CD4-positive, alpha-beta T cell treated with Interleukin-10 for 1 hour (primary cell): ENCODE measurements at regions not wholly inside any gene's neighbourhood (a gene's known extent, or its start where the extent isn't known, plus 50 kb on each side); places are given as distances from the start of the nearest gene placed in this dataset.
"Not testable (repeated sequence)": the region's sequence is repeated elsewhere in the genome, so short reads cannot be mapped to it uniquely, and the experiment has no call there.

ENCODE experiments used
- DNase-seq: peaks from one replicate; pipeline ENCODE4 v3.0.0-alpha.2; 2020

DNA sequence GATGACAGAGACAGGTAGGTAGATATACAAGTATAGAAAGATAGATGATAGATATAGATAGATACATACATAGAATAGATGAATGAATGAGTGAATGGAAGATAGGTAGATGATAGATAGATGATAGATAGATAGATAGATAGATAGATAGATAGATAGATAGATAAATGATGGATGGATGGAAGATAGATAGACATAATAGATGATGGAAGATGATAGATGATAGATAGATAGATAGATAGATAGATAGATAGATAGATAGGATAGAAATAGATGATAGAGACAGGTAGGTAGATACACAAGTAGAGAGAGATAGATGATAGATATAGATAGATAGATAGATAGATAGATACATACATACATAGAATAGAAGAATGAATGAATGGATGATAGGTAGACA, 510.1 kb upstream of the AUTS2 start:
- DNase-seq, result no peak

DNA sequence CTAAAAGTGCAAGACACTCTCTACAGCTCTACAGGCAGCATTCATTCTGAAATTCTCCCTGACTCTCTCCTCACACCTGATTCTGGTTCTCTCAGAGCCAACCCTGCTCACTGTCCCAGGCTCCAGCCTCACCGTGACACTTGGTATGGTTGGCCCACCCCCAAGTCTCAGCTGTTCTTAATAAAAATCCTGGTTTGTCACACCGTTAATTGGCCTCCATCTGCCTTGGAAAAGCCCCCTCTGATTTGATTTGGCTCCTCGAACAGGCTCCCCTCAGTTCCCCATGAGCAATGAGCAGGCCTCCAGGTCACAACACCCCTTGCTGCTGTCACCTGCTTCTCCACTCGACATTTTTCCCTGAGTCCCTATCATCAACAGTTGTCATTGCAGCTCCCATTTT, 507.3 kb upstream of the AUTS2 start:
- DNase-seq, result no peak

DNA sequence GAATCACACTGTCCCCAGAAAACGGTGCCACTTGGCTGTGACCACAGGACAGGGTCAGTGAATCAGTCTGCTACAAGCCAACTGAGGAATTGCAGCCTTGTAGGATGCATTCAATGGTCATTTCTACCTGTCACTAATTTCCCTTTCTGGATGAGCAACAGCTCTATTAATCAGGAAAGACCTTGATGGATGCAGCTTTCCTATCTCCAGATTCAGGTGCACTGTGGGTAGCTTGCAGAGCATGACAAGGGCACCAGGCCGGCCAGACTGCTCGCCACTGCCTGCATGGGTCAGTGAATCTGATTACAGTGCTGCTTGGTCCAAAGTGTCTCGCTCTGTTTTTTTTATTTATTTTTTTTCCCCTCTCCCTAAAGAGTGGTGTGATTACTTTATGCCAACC, 506.8 kb upstream of the AUTS2 start:
- no peak for DNase-seq

DNA sequence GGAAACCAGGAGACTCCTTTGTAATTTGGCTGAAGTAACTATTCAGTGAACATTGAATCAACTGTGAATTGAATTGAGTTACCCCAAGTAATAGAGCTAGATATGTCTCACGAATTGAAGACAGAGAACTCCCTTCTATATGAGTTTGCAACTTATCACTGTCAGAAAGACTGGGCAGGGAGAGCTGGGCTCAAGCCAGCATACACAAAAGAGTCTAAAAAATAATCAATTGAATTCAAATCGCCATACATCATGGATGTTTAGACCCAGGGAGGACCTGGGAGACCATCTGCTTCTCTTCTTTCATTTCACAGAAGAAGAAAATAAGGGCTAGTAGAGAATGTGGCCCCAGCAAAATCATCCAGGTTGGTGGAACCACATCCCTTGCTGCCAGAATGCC, 503.1 kb upstream of the AUTS2 start:
- no peak for DNase-seq

DNA sequence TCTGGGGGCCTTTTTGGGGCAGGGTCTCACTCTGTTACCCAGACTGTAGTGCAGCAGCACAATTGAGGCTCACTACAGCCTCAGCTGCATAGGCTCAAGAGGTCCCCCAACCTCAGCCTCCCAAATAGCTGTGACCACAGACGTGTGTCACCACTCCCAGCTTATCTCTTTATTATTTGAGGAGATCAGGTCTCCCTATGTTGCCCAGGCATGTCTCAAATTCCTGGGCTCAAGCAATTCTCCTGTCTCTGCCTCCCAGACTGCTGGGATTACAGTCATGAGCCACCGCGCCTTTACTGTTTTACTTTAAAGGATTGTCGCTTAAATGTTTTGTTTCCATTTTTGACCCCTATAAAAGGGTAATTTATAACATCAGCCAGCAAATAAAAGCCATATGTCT, 502.6 kb upstream of the AUTS2 start:
- no peak for DNase-seq

DNA sequence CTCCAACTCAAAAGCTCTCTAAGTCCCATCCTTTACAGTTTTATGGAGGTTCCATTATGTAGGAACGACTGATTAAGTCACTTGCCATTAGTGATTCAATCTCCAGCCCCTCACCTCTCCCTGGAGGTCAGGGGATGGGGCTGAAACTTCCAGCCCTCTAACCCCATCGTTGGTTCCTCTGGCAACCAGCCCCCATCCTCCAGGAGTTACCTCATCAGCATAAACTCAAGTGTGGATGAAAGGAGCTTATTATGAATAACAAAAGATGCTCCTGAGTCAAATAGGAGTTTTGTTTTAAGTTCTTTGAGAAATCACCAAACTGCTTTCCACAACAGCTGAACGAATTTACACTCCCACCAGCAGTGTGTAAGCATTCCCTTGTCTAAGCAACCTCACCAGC, 494.3 kb upstream of the AUTS2 start:
- DNase-seq, result no peak

DNA sequence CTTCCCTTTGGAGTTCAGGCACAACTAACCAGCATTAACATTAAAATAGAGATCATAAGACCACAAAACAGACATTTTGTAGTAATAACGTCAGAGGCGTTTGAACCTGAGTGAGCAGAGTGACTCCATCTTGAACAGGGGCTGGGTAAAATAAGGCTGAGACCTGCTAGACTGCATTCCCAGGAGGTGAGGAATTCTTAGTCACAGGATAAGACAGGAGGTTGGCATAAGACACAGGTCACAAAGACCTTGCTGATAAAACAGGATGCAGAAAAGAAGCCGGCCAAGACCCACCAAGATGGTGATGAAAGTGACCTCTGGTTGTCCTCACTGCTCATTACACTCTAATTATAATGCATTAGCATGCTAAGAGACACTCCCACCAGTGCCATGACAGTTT, 493.2 kb upstream of the AUTS2 start:
- DNase-seq, result no peak

DNA sequence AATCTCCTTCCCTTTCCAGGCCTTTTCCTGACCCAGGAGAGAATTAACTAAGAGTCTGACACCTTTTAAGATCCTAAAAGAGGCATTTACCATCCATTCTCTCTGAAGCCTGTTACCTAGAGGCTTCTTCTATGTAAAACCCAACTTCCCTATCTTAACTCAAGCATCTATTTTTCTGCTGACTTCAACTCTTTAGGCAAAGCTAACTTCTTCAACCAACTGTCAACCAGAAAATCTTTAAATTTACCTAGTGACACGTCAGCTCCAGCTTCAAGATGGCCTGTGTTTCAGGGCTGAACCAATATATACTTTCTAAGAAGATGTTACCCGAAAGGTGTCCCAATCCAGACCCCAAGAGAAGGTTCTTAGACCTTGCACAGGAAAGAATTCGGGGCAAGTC, 492.3 kb upstream of the AUTS2 start:
- DNase-seq, result no peak

DNA sequence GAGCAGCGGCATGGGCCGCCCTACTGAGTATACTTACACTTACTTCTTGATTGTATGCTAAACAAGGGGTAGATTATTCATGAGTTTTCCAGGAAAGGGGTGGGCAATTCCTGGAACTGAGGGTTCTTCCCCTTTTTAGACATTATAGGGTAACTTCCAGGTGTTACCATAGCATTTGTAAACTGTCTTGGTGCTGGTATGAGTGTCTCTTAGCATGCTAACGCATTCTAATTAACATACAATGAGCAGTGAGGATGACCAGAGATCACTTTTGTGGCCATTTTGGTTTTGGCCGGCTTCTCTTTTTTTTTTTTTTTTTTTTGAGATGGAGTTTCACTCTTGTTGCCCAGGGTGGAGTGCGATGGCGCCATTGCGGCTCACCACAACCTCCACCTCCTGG, 491.8 kb upstream of the AUTS2 start:
- DNase-seq, result not testable (repeated sequence)

DNA sequence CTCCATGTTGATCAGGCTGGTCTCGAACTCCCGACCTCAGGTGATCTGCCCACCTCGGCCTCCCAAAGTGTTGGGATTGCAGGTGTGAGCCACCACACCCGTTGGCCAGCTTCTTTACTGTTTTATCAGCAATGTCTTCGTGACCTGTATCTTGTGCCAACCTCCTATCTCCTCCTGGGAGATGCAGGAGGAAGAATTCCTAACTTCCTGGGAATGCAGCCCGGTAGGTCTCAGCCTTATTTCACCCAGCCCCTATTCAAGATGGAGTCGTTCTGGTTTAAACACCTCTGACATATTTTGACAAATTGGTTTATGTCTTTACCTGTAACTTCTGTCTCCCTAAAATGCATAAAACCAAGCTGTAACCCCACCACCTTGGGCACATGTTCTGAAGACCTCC, 491.3 kb upstream of the AUTS2 start:
- DNase-seq, result not testable (repeated sequence)

DNA sequence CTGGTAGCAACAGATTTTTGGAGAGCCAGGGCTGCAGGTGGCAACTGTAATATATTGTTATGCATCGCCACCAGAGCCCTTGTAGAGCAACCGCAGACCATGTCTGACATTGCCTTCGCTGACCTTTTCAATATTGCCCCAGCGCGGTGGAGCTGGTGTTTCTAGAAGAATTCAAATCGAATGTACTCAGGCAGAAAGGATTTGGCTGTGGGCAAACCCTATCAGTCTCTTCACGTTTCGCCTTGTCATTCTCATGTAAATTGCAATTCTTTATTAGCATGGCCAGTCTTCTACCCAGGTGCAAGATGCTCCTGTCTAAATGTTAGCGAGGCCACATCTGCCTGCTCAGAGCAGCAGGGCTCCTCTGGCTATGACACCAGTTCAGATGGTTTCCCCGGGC, 490.2 kb upstream of the AUTS2 start:
- DNase-seq, result no peak

DNA sequence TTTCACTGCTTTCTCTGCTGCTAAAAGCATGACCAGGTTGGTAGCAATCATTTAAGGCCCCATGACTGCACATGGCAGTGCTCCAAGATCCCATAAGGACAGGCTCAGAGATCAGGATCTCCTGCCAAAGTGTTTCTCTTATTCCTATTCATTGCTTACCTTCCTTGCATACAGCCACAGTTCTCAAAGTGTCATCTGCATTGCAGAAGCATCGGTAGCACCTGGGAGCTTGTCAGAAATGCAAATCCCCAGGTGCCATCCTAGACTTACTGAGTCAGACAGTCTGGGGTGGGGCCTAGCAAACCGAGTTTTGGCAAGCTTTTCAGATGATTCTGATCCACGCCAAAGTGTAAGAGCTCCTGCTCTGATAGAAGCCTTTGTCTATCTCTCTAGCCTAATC, 489.0 kb upstream of the AUTS2 start:
- DNase-seq, result no peak

DNA sequence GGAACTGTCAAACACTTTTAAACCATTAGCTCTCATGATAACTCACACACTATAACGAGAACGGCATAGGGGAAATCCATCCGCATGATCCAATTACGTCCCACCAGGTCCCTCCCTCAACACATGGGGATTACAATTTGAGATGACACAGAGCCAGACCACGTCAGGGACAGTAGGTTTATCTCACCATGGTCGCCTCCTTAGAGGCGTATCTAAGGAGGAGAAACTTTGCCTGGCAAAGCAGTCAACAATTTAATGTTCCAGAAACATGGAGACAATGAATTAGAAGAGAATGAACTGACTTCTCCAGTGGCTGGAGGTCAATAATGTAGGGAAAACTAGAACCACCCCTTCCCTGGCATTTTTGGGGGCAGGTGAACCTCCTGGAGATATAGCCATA, 488.4 kb upstream of the AUTS2 start:
- no peak for DNase-seq

DNA sequence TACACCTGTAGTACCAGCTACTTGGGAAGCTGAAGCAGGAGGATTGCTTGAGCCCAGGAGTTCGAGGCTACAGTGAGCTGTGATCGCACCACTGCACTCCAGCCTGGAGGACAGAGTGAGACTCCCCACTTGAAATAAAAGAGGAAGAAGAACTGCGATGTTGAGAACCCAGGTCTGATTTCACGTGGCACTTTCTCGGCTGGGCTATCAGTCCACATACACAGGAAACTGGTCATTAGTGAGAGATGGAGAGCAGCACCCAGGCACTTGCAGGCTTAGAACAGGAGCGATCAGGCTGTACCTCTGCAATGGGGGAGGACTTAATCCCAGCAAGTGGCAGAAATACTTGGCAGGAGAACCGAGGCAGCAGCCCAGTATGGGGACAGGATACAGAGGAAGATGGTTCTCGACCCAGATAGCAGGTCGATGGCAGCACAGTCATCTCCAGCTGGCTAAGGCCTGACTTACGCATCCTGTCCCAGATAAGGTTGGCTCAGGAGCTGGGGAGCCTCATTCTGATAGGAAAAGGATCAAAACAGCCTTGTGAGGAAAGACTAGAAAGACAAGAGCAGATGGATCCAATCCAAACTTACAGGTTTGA, 487.7 kb upstream of the AUTS2 start:
- DNase-seq, result no peak

DNA sequence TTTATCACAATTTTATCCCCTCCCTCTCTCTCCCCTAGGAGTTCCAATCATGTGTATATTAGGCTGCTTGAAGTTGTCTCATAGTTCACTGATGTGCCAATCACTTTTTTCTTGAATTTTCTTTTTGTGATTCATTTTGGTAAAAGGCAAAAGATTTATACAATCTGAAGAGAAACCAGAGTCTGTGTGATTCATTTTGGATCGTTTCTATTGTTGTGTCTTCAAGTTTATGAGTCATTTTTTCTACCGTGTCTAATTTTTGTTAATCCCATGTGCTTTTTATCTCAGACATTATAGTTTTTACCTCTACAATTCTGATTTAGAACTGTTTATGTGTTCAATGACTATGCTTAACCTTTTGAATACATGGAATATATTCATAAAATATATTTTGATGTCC, 483.9 kb upstream of the AUTS2 start:
- DNase-seq, result no peak

DNA sequence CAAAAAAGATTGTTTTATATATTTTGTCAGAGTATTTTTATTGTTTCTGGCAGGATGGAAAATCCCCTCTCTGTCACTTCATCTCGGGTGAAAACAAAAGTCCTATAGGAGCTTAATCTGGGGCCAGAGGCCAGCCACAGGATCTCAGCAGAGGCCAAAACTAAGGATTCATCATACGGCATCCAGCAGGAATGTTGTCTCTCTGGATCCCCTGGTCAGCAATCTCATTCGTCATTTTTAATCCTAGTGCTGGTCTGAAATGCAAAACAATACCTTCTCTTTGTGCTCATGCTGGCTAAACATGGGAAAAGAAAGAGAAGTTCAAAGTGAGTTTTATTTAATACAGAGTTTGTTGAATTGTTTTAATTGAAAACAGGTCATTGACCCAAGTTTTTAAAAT, 482.5 kb upstream of the AUTS2 start:
- no peak for DNase-seq

DNA sequence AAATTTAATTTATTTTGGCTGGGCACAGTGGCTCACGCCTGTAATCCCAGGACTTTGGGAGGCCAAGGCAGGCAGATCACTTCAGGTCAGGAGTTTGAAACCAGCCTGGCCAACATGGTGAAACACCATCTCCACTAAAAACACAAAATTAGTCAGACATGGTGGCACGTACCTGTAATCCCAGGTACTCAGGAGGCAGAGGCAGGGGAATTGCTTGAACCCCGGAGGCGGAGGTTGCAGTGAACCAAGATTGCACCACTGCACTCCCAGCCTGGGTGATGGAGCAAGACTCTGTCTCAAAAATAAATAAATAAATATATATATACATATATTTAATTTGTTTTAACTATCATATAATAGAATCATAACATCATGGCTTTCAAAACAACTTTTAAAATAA, 482.1 kb upstream of the AUTS2 start:
- not testable (repeated sequence) for DNase-seq

DNA sequence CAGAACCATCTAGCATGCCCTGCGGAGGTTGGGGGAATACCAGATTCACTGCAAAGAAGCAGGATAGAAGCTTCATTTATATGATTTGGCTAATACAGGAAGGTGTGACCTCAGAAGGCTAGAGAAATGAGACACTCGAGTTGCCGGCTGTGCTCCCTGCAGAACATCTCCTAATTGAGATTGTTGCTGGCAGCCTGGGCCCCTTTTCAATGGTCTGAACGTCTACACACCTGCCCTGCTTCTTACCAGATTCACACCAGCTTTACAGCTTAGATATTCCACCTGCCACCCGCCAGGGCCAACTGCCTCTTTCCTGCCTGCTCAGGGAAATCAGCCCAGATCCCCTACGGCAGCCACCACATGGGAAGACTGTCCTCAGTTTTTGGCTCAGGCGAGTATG, 475.3 kb upstream of the AUTS2 start:
- DNase-seq, result no peak

DNA sequence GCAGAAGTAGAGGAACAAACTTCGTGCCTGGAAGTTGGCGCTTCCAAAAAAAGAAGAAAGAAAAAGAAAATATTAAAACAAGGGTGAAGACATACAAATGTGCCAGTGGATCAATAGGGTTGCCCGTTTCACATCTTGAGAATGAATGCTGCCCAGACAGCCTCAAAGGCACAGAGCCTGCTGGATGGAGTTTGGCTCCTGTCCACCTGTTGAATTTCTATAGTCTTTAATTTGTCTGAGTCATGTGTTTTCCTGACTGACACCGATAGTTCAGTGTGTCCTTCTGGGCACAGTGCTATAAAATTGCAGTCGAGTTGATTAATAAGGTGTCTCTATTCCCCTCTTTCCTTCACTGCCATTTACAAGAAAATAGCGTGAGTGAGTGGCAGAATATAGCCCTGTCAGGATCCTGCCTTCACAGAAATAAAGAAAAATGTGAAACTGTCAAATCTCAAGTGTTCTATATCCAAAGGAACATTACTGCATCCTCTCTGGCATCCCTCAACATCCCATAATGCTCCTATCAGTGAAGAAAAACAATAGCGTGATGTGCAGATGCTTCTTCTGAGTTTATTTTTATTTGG, 471.3 kb upstream of the AUTS2 start:
- no peak for DNase-seq

DNA sequence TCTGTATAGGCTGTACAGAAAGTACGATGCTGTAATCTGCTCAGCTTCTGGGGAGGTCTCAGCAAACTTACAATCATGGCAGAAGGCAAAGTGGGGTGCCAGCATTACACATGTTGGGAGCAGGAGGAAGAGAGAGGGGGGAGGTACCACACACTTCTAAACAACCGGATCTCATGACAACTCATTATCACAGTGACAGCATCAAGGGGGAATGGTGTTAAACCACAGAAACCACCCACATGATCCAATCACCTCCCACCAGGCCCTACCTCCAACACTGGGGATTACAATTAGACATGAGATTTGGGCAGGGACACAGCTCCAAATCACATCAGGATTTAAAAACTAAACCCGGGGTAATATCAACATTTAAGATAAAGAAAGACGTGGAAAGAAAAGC, 468.8 kb upstream of the AUTS2 start:
- DNase-seq, result no peak

DNA sequence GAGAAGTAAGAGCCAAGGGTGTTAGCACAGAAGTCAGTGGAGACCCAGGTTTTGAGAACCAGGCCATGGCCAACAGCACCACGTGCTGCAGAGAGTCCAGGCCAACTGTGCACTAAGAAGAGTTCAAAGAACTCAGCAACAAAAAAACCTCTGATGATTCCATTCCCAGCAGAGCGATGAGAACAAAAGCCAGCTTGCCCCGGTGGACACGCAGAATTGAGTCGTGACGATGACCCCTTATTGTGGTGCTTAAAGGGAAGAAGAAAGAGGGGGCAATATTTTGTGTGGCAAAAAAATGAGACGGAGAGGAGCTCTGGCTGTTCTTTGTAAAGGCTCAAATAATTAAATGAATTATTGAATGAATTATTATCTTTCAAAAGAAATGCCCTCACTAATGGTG, 468.3 kb upstream of the AUTS2 start:
- DNase-seq, result no peak

DNA sequence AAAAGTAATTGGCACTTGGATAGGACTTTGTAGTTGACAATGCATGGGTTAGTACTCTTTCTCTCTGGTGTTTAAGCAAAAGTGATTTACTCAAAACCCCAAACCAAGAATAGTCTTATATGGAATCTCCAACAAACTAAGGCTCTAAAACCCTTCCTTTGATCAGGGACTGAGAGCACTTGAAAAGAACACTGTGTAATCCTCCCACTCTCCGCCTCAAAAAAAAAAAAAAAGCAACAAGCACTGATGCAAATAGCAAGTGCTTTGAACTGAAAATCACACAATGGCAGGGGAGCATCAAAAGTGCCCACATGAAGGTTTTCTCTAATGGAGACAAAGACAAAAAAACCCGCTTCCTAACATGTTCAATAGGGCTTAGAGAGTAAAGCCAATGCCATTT, 467.9 kb upstream of the AUTS2 start:
- no peak for DNase-seq

DNA sequence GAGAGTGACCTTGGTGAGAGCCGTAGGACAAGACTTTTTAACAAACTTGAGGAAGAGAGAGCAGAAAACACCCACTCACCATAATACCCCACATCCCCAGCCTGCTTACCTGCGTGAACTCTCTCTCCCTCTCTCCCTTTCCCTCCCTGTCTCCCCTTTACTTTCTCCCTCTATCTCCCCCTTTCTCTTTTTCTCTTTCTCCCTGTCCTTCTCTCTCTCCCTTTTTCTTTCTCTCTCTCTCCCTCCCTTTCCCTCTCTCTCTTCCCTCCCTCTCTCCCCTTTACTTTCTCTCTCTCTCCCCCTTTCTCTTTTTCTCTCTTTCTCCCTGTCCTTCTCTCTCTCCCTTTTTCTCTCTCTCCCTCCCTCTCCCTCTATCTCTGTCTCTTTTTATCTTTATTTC, 464.0 kb upstream of the AUTS2 start:
- no peak for DNase-seq

DNA sequence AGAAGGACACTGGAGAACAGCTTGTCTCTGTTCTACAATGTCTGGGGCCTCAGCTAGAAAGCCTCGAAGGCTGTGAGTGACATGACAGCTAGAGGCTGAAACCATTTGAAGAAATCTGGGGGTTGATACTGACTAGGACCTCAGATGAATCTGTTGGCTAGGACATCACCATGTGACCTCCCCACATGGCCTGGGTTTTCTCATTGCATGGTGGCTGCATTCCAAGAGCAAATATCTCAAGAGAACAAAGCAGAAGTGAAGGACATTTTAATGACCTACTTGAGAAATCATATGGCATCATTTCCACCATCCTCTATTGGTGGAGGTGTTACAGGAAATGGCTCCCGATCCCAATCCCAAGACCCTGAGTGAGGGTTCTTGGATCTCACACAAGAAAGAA, 450.6 kb upstream of the AUTS2 start:
- no peak for DNase-seq
